ENCODE measurements at regions not wholly inside any gene's neighbourhood (a gene's known extent, or its start where the extent isn't known, plus 50 kb on each side); places are given as distances from the start of the nearest gene placed in this dataset.

- TF ChIP-seq CTCF (IDR thresholded peaks at IDR 0.05) (no peak), ZFX (IDR thresholded peaks at IDR 0.05; ENCODE audit: borderline replicate concordance) (no peak)
Observed at GRCh38 chrX:88655460-88655859, 91.6 kb upstream of the CPXCR1 start.
